ENCODE measurements at regions not wholly inside any gene's neighbourhood (a gene's known extent, or its start where the extent isn't known, plus 50 kb on each side); places are given as distances from the start of the nearest gene placed in this dataset.

DNA sequence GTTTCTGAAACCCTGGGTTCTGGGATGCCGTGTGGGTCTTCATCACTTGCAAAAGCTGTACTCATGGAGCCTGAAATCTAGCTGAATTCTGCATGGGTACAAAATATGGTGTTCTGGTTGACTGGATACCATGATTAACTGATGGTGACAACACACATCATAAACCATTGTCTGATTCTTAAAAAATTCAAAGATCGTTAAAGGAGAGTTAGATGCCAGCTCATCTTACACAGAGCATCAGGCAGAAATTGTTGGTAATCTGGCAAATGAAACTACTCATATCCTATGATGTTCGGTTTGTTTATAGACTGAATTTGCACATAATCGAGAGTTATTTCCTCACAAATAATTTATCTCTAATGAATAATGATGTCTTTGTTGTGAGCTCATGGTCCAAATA, 218.1 kb upstream of the PKN2 start:
- TF ChIP-seq, protein P1, sequence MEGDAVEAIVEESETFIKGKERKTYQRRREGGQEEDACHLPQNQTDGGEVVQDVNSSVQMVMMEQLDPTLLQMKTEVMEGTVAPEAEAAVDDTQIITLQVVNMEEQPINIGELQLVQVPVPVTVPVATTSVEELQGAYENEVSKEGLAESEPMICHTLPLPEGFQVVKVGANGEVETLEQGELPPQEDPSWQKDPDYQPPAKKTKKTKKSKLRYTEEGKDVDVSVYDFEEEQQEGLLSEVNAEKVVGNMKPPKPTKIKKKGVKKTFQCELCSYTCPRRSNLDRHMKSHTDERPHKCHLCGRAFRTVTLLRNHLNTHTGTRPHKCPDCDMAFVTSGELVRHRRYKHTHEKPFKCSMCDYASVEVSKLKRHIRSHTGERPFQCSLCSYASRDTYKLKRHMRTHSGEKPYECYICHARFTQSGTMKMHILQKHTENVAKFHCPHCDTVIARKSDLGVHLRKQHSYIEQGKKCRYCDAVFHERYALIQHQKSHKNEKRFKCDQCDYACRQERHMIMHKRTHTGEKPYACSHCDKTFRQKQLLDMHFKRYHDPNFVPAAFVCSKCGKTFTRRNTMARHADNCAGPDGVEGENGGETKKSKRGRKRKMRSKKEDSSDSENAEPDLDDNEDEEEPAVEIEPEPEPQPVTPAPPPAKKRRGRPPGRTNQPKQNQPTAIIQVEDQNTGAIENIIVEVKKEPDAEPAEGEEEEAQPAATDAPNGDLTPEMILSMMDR (IDR thresholded peaks at IDR 0.05; ENCODE audit: borderline replicate concordance, control extremely low read depth, extremely low read depth, insufficient read depth, missing control alignments) = no peak
- in situ Hi-C loops (cut with MboI; ENCODE audit: low sequenced_read_pairs, unreplicated experiment) = no loop called here
- DNase-seq (ENCODE audit: low spot score) = no peak

DNA sequence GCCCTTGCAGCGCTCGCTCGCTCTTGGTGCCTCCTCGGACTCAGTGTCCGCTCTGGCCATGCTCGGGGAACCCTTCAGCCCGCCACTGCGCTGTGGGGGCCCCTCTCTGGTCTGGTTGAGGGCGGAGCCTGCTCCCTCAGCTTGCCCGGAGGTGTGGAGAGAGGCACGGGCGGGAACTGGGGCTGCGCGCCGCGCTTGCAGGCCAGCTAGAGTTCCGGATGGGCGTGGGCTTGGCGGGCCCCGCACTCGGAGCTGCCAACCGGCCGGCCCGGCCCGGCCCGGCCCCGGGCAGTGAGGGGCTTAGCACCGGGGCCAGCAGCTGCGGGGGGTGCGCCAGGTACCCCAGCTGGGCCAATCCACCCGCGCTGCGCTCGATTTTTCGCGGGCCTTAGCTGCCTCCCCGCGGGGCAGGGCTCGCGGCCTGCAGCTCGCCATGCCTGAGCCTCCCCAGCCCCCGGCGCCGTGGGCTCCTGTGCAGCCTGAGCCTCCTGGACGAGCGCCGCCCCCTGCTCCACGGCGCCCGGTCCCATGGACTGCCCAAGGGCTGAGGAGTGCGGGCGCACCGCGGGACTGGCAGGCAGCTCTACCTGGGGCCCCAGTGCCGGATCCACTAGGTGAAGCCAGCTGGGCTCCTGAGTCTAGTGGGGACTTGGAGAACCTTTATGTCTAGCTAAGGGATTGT, 217.0 kb upstream of the PKN2 start:
- in situ Hi-C loops (cut with MboI; ENCODE audit: low sequenced_read_pairs, unreplicated experiment) = no loop called here
- DNase-seq (ENCODE audit: low spot score) = no peak
- TF ChIP-seq, protein P1 (IDR thresholded peaks at IDR 0.05; ENCODE audit: borderline replicate concordance, control extremely low read depth, extremely low read depth, insufficient read depth, missing control alignments) = no peak

DNA sequence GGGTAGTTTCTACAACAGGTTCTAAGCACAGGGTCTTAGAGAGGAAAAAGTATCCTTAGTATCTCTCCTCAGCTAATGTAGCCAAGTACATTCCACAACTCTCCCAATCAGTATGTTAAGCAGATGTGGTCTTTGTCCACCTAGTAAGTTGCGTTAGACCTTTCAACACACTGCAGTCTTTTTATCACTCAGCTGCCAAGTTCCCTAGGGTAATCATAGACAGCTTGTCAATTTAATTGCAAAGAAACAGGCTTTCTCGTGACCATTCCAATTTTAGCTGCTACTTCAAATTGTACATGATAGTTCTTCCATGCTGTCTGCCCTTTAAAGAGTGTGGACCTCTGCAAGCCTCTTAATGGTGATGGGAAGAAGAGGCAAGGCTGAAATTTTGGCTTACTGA, 211.8 kb upstream of the PKN2 start:
- in situ Hi-C loops (cut with MboI; ENCODE audit: low sequenced_read_pairs, unreplicated experiment) = no loop called here
- DNase-seq (ENCODE audit: low spot score) = no peak
- TF ChIP-seq, protein P1 (IDR thresholded peaks at IDR 0.05; ENCODE audit: borderline replicate concordance, control extremely low read depth, extremely low read depth, insufficient read depth, missing control alignments) = no peak

DNA sequence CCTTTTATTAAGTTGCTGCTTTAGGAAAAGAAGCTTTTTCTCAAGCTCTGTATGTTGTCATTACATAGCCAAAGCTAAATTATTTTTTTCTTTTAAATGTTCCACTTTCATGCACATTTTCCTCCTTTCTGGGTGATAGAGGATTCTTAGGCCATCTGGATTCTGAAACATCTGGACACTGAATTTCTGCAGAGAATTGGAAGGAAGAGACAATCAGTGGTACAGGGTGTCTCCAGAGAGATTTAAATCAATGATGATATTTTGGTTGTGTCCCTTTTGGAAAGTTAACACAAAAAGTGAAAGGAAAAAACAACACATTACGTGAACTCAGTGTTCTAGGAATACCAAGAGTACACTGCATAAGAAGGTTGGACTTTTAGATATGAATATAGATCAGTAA, 211.4 kb upstream of the PKN2 start:
- in situ Hi-C loops (cut with MboI; ENCODE audit: low sequenced_read_pairs, unreplicated experiment) = no loop called here
- no peak for DNase-seq (ENCODE audit: low spot score)
- TF ChIP-seq, protein P1 (IDR thresholded peaks at IDR 0.05; ENCODE audit: borderline replicate concordance, control extremely low read depth, extremely low read depth, insufficient read depth, missing control alignments) = no peak

DNA sequence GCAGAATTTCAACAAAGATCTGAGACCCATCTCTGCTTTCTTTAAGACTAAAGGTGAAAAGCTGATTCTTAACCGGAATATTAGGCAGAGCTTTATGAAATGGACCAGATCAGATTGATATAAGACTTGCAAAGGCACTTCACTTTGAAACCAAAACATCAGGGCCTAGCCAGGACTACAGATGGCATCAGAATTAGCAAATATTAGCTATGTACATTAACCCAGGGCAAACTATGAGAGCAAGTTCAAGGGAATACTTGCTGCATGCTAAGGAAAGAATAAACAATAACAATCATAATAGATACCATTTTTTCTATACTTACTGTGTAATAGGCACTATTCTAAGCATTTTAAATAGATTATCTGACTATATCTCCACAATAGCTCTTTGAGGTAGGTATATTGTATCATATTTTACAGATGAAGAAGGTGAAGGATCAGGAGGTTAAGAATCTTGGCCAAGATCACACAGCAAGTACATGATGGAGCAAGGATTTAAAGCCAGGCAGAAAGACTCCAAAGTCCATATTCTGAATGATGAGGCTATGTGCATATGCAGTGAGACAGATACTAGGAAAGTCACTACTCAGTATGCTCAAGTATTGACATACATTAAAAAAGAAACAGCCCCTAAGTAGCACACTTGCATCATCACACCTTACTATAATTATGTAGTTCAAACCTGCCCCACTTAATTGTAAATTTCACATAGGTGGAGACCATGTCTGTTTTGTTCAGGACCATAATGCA, 209.3 kb upstream of the PKN2 start:
- no peak for DNase-seq (ENCODE audit: low spot score)
- TF ChIP-seq, protein P1 (IDR thresholded peaks at IDR 0.05; ENCODE audit: borderline replicate concordance, control extremely low read depth, extremely low read depth, insufficient read depth, missing control alignments) = no peak
- in situ Hi-C loops (cut with MboI; ENCODE audit: low sequenced_read_pairs, unreplicated experiment) = loop anchor here (25.0 kb wide), 1 partner anchor 113 kb away; no protein-coding TSS in a partner anchor

DNA sequence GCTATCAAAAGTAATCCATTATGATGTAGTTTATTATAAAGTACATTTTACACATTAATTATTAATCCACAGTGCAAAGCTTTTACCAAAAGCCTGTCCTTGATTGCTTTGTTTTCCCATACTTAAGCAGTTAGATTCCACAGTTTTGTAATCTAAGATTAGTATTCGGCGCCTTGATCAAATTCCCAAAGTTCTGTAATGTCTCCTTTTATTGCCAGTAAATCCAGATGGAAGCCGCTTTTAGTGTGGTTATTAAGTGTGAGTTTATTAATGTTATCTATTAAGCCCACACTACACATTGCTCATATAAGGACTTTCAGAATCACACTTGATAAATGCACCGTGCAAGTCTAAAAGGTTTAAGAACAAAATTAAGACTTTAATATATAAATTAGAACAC, 199.2 kb upstream of the PKN2 start:
- no peak for DNase-seq (ENCODE audit: low spot score)
- TF ChIP-seq, protein P1 (IDR thresholded peaks at IDR 0.05; ENCODE audit: borderline replicate concordance, control extremely low read depth, extremely low read depth, insufficient read depth, missing control alignments) = no peak
- in situ Hi-C loops (cut with MboI; ENCODE audit: low sequenced_read_pairs, unreplicated experiment) = loop anchor here (25.0 kb wide), 1 partner anchor 102 kb away; no protein-coding TSS in a partner anchor
